Astrocyte of the cerebellum (primary cell): ENCODE measurements at regions not wholly inside any gene's neighbourhood (a gene's known extent, or its start where the extent isn't known, plus 50 kb on each side); places are given as distances from the start of the nearest gene placed in this dataset.

ENCODE experiments used
- DNase-seq: peaks from one replicate; pipeline ENCODE4 v3.0.0-alpha.2; 2011; ENCODE audit warnings: low read depth
- H3K4me3 ChIP-seq: 2 replicates; pipeline ENCODE4 v1.5.1; 2011; ENCODE audit warnings: mild to moderate bottlenecking, low read depth, low read length, moderate library complexity
- in situ Hi-C: cut with HindIII; loops from 2 replicates; pipeline ENCODE4 v1.10.0; 2017; ENCODE audit warnings: low sequenced_read_pairs
- TF ChIP-seq, protein P1 (sequence below): IDR thresholded peaks from 2 replicates; pipeline ENCODE4 v1.5.1; 2012; ENCODE audit warnings: low read length, low read depth, moderate library complexity, mild to moderate bottlenecking; ENCODE audit errors: missing control alignments

DNA sequence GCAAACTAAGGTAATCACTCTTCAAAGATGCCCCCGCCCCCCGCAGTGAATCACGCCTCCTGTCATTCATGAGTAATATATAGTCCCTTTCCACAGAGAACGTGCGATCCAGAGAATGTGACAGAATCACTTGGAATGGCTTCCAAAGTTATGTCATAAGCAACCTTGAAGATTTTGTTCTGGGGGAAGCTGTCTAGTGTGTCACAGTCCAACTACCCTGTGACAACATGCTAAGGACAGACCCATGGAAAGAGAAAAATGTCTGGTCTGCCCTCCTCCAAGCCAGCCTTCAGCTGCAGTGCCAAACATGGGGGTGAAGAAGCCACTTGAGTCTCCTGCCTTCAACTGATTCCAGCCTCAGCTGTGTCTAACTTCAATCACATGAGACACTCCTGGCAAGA lies 259.1 kb downstream of the SS18 start:
- TF ChIP-seq, protein P1, sequence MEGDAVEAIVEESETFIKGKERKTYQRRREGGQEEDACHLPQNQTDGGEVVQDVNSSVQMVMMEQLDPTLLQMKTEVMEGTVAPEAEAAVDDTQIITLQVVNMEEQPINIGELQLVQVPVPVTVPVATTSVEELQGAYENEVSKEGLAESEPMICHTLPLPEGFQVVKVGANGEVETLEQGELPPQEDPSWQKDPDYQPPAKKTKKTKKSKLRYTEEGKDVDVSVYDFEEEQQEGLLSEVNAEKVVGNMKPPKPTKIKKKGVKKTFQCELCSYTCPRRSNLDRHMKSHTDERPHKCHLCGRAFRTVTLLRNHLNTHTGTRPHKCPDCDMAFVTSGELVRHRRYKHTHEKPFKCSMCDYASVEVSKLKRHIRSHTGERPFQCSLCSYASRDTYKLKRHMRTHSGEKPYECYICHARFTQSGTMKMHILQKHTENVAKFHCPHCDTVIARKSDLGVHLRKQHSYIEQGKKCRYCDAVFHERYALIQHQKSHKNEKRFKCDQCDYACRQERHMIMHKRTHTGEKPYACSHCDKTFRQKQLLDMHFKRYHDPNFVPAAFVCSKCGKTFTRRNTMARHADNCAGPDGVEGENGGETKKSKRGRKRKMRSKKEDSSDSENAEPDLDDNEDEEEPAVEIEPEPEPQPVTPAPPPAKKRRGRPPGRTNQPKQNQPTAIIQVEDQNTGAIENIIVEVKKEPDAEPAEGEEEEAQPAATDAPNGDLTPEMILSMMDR, result no peak
- DNase-seq, result no peak
- in situ Hi-C loops, result no loop called here
- H3K4me3 ChIP-seq, result no peak overlapping the region

GRCh38 chr18:25830787-25831186 lies 259.6 kb downstream of the SS18 start:
- TF ChIP-seq, protein P1, result no peak
- peak; percentile 68 for DNase-seq
- in situ Hi-C loops, result no loop called here
- H3K4me3 ChIP-seq, result no peak overlapping the region

DNA sequence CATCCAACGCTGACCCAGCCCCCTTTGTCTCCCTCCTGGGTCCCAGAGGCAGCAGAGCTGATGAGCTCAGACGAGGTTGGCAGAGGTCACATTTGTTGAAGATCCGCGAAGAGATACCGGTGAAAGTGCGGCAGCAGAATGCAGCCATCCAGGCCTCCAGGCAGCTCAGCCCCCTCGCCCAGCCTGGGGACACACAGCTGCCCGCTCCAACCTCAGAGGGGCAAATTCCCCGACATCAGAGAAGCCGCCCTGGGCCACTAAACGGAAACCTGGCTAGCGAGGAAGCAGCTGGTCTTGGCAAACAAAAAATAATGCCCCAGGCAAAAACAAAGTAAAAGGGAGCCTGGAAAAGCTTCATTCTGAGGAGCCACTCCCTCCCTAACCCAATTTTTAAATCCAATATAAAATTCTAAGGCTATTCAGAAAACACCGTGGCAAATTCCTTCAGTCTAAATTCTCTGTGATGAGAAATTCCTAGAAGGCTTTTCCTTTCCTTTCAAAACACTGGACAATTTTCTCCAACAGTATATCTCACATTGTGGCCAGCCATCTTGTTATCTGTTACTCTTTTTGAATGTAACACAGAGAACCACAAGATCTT lies 262.4 kb downstream of the SS18 start:
- DNase-seq, result peak; percentile 12
- H3K4me3 ChIP-seq, result no peak overlapping the region
- TF ChIP-seq, protein P1, result no peak
- in situ Hi-C loops, result no loop called here

DNA sequence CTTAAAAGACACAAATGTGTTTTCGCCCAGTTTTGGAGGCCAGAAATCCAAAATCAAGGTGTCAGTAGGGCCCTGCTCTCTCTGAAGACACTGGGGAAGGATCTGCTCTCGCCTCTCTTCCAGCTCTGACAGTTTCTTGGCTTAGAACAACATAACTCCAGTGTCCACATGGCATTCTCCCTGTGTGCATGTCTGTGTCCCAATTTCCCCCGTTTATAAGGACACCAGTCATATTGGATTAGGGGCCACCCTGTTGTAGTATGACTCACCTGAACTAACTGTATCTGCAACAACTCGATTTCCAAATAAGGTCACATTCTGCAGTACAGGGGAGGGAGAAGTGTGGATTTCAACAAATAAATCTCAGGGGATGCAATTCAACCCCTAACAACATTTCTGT lies 263.2 kb downstream of the SS18 start:
- H3K4me3 ChIP-seq, result no peak overlapping the region
- no peak for DNase-seq
- TF ChIP-seq, protein P1, result no peak
- in situ Hi-C loops, result no loop called here

DNA sequence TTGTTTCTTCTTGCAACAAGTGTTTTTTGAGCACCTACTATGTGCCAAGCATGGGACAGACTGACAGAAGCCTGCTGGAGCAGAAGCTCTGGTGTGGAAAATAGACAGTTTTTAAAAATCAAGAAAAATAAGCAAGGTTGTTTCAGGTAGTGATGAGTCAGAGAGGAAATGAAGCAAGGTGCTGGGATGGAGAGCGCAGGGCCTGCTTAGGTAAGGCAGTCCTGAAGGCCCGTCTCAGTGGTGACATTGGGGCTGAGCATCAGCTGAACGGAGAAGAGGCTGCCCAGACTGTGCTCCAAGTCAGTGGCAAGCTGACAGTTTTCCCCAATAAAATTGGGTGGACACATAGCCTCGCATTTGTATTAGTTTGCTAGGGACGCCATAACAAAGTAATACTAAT lies 263.6 kb downstream of the SS18 start:
- in situ Hi-C loops, result no loop called here
- DNase-seq, result no peak
- TF ChIP-seq, protein P1, result no peak

GRCh38 chr18:25825979-25826776 lies 264.2 kb downstream of the SS18 start:
- H3K4me3 ChIP-seq, result no peak overlapping the region
- TF ChIP-seq, protein P1, result no peak
- in situ Hi-C loops, result no loop called here
- no peak for DNase-seq

More for the DNA sequence above, 263.6 kb downstream of the SS18 start:
- H3K4me3 ChIP-seq, result no peak overlapping the region
